ENCODE measurements at regions not wholly inside any gene's neighbourhood (a gene's known extent, or its start where the extent isn't known, plus 50 kb on each side); places are given as distances from the start of the nearest gene placed in this dataset.
"Not testable (repeated sequence)": the region's sequence is repeated elsewhere in the genome, so short reads cannot be mapped to it uniquely, and the experiment has no call there.

DNA sequence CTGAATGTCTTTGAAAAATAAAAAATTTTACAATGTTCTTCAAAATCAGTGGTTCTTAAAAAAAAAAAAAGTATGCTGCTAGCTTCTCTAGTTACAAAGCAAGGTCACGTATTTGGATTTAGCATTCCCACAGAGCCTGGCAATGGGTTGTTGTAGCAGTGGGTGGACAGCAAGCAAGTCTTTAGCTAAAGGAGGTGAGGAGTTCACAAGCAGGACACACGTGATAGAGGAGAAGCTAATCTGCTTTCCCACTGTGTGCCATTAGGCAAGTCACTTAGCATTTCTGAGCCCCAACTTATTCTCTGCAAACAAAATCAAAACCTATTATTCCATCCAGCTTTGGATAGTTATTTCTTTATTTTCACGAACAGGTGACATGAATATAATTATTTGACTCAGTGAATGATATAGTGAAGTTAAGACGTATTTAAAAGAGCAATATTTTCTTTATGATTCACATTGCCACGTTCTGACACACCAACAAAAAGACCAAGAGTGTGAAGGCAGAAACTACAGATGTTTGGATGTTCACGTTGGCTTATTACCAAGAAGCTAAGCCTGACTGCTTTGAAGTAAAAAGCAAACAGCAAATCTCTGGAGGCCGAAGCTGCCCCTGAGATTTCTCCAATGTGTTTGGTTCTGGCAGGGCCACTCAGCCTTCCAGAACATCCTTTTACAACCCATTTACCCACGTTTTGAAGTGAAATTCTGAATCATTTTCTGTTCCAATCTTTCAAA, 612.1 kb upstream of the CDH6 start:
- DNase-seq: no peak

DNA sequence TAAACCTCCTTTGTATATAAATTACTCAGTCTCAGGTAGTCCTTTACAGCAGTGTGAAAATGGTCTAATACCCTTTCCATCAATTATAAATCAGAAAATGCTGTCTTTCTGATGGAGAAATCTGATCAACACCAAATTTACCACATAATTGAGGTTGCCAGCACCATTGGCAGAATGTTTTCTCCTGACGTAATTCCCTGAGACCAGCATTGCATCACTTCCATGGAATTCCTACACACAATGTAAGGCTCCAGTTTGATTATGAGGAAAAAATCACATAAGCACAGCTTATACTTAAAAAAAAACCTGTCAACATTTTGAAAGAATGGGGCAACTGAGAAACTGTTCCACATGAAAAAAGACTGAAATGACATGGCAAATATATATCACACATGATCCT, 618.7 kb upstream of the CDH6 start:
- no peak for DNase-seq

DNA sequence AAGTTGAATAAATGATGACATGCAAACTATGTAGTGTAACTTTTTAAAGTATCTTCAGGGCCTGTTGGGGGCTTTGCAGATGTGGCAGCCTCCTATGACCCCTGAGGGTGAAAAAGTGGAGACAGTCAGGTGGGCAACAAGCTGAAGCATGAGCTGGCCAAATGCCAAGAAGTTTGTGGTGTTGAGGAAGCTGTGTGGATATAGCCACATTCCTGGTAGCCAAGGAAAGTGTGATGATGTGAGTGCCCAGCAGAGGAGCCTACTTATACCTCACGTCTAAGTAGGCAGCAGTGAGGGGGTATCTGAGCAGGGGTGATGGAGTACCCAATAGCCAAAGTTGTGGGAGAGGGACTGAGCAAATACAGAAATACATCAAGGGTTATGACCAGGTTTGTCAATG, 621.2 kb upstream of the CDH6 start:
- DNase-seq: no peak

DNA sequence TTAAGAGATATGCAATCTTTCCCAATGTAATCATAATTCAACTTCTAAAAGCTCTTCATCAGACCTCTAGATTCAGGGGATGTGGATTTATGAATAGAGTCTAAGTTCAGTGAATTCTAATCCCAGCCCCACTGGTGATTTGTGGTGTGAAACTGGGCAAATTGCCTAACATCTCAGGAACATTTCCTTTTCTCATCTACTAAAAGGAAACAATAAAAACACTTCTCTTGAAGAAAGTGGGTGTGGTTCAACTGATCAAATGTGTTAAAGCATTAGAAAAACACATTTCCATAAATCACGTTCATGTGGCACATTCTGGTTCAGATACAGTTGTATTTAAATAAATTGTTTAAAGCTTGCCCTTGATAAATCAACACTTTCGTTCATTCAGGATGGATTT, 631.7 kb upstream of the CDH6 start:
- no peak for DNase-seq

DNA sequence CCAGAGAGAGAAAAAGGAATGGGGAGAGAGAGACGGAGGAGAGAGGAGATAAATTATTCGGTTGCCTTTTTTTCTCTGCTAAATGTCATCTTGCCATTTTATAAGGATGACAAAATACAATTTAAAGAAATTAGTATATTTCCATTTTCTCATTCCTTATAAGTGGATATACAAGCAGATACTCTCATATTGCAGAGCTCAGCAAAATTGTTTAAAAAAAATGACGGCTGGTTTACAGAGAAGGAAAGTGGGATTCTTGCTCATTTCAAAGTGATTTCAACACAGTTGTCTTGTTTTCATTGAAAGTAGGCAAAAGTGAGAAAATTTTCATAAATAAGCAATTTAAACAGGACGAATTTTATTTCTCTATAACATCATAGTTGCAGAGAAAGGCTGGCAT, 641.9 kb upstream of the CDH6 start:
- DNase-seq: no peak

DNA sequence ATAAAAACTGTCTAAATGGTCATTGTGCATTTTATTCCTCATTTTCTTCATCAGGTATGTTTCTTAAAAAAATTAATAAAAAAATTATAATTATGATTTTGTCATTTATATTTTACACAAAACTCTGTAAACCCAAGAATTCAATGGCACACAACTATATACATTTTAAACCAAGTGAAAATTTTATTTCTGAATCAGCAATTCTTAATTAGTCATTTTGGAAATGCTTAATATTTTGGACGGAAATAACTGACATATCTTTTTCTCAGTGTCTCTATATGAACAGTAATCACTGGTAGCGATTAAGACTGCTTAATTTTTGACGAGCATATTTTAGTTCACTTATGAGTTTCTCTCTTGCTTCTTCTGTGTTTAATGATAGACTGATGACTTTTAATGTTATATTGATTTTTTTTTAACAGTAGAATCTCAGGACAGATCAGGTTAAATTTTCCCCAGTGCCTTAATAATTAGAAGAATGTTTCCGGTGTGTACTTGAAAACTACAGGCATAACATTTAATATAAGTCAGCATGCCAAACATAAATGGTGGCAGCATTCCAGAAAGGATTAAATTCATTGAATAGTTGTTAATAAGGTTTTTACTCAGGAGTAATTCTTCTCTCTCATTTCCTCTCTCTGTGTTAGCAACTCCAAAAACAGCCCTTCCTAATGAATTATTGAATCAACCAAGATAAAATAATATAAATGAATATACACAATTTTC, 644.7 kb upstream of the CDH6 start:
- DNase-seq: no peak

DNA sequence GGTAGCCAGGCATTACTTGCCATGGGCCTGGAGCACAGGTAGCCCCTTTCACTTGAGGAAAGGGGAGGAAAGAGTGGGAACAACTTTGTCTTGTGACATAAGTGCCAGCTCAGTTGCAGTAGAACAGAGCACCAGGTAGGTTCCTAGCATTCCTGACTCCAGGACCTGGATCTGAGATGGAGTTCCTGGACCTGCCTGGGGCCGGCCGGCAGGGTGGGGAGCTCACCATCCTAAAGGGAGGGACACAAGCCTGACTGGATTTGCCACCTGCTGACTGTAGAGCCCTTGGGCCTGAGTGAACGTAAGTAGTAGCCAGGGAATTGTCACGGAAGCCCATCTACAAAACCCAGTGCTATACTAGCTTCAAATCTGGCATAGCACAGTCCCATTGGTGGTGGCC, 653.3 kb upstream of the CDH6 start:
- no peak for DNase-seq

DNA sequence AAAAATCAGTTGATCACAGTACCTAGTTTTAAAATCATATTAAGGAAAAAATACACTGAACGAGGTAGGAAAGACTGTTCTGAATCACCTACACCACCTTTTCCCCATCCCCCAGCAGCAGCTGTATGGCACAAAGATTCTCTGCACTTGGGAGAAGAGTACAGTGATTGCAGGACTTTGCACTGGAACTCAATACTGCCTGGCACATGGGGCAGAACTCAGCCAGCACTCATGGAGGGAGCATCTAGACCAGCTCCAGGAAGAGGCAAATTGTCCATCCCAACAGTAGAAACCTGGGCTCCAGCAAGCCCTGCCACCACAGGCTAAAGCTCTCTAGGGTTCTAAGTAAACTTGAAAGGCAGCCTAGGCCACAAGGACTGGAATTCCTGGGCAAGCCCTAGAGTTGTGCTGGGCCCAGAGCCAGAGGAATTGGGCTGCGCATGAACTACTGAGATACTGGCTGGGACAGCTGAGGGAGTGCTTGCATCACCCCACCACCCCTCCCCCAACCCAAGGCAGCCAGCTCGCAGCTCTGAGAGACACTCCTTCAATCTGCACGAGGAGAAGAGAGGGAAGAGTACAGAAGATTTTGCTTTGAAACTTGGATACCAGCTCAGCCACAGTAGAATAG, 654.4 kb upstream of the CDH6 start:
- peak; percentile 43 for DNase-seq

DNA sequence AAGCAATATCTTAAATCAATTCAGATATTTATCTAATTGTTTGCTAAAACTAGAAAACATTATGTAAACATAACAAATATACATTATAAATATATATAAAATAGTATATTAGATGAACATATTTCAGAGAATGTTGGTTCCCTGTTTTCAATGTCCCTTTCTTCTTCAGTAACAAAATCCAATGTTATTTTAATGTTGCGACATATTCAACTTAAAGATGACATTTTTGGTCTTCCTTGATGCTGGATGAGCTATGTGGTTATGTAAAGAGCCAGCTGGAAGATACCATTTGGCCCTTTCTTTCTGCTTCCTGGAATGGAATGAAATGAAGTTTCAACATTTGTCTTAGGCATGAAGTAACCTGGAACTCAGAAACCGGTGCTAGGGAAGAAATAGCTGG, 668.1 kb upstream of the CDH6 start:
- no peak for DNase-seq

DNA sequence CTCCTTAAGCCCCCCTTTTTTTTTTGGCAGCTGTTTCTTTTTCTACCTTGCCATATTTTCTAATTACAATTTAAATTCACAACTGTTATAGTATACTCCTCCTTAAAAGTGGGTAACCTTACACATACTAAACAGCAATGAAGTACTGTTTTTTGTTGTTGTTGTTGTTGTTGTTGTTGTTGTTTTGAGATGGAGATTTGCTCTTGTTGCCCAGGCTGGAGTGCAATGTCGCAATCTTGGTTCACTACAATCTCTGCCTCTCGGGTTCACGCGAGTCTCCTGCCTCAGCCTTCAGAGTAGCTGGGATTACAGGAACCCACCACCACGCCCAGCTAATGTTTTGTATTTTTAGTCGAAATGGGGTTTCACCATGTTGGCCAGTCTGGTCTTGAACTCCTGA, 669.1 kb upstream of the CDH6 start:
- DNase-seq: no peak

DNA sequence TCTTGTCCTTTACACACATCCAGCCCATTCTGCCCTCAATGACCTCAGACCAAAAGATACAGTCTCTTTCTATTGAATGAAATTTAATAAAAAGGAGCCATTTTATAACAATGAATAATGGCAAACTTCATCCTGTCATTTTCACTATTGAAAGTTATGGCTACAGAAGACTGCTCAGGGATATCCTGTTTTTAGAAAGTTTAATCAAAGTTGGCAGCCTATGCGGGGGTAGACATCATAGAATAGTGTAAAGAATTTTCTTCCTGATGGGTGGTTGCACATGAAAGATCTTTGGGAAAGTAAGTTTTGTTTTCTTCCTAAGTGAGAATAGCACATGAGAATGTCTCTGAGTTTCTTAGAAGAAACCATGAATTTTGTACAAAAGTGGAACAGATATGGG, 670.4 kb upstream of the CDH6 start:
- no peak for DNase-seq

DNA sequence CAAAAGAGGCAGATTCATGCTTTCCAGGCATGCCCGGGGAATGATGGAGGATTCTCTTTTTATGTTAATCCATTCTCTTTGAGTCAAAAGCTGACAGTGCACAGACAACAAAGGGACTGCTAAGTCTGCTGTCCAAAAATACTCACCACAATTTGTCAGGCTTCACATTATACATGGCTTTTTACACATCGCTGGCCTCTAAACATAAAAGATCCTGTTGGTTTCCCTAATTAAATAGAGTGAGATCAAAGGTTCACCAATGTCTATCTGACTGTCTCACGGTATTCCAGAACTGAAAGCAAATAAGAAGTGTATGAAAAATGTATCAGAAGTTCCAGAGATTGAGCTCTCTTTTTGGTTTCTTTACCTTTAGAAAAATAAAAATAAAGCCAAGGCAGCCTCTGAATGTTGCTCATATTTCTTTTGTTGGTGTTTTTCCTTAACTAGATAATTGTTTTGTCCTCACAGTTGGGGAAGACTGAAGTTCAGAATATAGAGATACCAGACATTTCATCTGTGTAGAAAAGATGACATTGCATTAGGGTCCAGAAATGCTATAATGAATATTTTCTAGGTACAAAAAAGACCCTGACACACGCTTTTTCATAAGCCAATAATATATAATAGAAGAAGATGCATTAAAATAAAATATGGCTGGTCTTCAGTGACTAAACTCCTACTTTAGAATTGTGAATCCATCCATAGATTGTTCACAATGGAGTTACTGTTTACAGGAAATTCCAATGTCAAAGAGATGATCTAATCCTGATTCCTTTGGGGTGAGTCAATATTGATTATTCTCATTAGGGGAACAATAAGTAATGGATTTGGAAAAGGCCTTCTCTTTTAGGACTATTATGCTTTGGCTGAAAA, 688.2 kb upstream of the CDH6 start:
- DNase-seq: peak; percentile 48

DNA sequence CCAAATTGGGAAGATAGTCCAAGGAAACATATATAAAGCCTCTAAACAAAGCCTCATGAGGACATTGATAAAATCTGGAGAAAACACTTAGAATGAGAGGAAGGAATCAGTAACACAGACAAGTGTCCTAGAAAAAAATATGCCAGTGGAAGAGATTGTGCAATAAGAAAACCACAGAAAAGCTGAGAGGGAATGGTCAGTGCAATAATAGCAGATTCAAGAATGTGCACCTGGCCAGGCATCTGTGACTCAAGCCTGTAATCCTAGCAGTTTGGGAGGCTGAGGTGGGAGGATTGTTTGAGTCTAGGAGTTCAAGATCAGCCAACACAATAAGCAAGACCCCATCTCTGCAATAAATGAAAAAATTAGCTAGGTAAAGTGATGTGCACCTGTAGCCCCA, 691.2 kb upstream of the CDH6 start:
- peak; percentile 19 for DNase-seq

DNA sequence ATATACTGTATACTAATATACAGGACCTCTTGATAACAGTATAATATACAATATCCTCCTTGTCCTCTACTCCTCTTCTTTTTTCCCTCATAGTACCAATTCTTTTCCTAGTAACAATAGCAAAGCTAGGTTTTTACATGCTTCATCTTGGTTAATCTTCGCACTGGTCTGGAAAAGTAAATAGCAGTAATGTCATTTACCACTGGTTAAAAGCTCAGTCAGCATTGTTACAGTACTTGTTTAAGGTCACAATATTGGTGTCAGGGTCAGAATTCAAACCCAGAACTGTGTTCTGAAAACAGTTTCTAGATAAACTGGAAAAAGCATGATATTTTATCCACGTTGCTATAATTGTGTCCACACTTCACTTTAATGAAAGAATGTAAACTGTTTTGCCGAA, 692.4 kb upstream of the CDH6 start:
- DNase-seq: no peak

DNA sequence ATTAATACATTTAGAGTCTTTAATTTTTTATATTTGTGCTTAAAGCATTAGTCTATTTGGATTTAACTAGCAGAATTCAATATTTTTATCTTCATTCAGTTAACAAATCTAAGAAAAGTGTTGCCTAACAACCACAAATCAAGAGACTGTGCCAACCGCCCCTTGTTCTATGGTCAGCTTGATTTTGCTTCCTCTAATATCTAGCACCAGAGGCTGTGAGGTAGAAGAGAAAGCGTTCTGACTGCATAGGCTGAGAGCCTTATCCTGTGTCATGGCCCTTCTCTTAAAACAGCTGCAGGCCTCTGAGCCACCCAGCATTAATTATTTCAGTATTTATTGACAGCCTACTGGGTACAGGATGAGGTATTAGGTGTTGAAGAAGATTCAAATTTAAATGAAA, 693.0 kb upstream of the CDH6 start:
- no peak for DNase-seq

DNA sequence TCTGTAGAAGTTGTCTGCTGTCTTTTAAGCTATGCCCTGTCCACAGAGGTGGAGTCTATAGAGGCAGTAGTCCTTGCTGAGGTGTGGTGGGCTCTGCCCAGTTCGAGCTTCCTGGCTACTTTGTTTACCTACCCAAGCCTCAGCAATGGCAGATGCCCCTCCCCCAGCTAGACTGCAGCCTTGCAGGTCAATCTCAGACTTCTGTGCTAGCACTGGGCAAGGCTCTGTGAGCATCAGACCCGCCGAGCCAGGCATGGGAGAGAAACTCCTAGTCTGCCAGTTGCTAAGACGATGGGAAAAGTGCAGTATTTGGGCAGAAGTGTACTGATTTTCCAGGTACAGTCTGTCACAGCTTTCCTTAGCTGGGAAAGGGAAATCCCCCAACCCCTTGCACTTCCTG, 694.1 kb upstream of the CDH6 start:
- DNase-seq: no peak

DNA sequence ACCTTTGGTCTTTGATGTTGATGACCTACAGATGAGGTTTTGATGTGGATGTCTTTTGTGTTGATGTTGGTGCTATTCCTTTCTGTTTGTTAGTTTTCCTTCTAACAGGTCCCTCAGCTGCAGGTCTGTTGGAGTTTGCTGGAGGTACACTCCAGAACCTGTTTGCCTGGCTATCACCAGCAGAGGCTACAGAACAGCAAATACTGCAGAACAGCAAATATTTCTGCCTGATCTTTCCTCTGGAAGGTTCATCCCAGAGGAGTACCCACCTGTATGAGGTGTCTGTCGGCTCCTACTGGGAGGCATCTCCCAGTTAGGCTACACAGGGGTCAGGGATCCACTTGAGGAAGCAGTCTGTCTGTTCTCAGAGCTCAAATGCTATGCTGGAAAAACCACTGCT, 694.5 kb upstream of the CDH6 start:
- no peak for DNase-seq

DNA sequence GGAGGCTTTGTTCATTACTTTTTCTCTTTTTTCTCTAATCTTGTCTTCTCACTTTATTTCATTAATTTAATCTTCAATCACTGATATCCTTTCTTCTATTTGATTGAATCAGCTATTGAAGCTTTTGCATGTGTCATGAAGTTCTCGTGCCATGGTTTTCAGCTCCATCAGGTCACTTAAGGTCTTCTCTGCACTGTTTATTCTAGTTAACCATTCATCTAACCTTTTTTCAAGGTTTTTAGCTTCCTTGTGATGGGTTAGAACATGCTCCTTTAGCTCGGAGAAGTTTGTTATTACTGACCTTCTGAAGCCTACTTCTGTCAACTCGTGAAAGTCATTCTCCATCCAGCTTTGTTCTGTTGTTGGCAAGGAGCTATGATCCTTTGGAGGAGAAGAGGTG, 695.0 kb upstream of the CDH6 start:
- not testable (repeated sequence) for DNase-seq

DNA sequence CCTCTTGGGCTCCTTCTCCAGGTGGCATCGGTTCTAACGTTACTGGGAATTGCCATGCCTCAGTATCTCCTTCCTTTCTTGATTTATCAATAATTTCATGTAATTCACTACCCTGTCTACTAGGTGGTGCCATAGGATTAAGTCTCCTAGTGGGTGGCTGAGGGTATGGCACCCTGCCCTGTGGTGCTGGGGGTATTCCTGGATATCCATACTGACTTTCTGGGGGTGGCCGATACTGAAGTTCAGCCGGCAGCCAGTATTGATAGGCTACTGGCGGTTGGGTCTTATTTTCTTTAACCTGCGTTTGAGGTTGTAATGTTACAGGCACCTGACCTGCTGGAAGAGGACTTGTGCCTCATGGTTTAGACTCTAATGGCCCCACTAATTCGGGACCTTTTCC, 699.4 kb upstream of the CDH6 start:
- DNase-seq: not testable (repeated sequence)

DNA sequence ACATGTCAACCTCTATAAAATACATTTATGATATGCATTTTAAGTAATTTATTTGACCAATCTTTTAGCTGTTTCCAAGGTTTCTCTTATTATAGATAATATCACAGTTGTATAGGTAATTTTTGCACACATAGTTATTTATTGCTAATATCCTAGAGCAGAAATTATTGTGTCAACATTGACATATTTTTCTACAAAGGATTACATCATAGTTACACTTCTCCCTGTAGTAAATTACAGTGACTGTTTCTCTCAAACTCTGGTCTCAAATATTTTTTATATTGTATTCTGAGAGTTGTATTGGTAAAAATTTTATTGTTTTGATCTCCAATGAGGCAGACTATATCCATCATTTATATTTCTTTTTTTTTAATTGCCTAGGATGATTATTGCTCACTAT, 714.4 kb upstream of the CDH6 start:
- no peak for DNase-seq

DNA sequence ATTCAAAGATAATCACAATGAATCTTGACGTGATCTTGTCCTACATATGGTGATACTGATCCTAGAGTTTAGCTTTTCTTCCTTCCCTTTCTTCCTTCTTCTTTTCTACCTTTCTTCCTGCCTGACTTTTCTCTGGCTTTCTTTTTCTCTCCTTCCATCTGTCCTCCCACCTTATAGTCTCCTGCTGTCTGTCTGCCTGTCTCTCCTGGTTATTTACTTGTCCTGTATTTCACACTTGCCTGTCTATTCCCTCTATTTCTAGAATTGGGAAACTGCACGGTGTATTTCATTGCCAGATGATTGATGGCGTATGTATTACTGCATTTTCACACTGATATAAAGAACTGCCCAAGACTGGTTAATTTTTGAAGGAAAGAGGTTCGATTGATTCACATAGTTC, 718.1 kb upstream of the CDH6 start:
- no peak for DNase-seq

DNA sequence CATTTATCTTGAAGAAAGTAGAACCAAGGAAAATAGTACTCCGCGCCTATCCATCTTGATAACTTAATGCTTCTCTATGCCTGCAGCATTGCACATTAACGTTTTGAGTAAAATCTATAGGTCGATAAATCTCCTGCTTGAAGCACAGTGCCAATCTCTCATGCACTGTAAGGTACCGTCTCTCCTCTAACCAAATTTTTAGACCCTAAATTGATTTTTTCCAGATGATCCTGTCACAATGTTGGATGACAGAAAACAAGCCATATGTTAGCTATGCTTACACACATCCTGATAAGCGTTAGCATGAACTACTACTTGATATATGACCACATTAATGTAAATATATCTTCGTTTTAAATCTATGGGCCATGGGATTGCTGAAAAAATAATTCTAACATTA, 723.8 kb upstream of the CDH6 start:
- DNase-seq: no peak

DNA sequence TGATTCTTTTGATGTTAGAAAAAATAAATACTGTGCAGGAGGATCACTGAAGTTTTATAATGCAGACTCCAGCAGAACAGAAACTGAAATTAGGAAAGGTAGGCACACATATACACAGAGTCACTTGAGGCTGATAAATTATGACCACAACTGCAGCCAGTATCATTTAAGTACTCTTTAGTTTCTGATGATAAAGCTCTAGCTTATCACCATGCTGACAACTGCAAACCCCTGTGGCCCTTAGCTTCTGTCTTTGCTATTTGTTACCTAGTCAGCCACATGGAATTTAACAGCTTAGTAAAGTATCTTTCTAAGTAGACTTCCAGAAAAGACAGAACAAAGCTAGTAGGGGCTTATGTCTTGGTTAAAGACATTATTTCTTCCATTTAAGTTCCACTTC, 734.8 kb upstream of the CDH6 start:
- DNase-seq: no peak

Data from fibroblast of upper back skin (primary cell).